ENCODE measurements at regions not wholly inside any gene's neighbourhood (a gene's known extent, or its start where the extent isn't known, plus 50 kb on each side); places are given as distances from the start of the nearest gene placed in this dataset.

DNA sequence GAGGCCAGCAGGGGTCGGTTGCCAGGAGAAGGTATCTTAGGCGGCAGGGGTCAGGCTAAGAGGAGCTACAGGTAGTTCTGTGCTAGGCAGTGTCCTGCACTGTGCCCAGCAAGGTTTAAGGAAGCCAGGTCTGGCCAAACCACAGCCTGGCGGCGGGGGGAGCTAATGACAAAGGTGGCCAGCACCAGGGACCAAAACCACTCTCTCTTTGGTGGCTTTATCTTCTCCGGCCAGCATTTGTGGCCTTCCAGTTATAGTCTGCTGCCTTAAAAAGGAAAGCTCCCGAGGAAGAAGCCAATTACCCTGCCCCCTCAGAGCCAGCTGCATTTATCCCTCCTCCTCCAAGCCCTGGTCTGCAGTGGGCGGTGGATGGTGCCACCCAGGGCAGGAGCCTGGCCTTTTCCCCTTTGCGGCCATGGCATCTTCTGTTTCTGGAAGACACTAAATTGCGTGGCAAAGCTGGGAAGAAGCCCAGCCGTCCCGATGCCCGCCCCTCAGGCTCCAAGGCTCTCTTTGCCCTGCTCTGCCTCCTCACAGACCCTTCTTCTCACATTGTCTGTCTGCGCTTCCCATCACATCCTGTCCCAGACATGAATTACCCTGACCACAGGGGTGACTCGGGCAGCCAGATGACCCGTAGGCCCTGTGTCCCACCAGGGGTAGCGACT, 94.6 kb downstream of the EN1 start:
- TF ChIP-seq, protein P1, sequence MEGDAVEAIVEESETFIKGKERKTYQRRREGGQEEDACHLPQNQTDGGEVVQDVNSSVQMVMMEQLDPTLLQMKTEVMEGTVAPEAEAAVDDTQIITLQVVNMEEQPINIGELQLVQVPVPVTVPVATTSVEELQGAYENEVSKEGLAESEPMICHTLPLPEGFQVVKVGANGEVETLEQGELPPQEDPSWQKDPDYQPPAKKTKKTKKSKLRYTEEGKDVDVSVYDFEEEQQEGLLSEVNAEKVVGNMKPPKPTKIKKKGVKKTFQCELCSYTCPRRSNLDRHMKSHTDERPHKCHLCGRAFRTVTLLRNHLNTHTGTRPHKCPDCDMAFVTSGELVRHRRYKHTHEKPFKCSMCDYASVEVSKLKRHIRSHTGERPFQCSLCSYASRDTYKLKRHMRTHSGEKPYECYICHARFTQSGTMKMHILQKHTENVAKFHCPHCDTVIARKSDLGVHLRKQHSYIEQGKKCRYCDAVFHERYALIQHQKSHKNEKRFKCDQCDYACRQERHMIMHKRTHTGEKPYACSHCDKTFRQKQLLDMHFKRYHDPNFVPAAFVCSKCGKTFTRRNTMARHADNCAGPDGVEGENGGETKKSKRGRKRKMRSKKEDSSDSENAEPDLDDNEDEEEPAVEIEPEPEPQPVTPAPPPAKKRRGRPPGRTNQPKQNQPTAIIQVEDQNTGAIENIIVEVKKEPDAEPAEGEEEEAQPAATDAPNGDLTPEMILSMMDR (IDR thresholded peaks at IDR 0.05) = no peak
- TF ChIP-seq EP300 (IDR thresholded peaks at IDR 0.05) (no peak), POLR2A (IDR thresholded peaks at IDR 0.05; ENCODE audit: low read depth) (no peak)

Measured in esophagus muscularis mucosa (tissue), 4 donors.